ENCODE measurements at regions not wholly inside any gene's neighbourhood (a gene's known extent, or its start where the extent isn't known, plus 50 kb on each side); places are given as distances from the start of the nearest gene placed in this dataset.

DNA sequence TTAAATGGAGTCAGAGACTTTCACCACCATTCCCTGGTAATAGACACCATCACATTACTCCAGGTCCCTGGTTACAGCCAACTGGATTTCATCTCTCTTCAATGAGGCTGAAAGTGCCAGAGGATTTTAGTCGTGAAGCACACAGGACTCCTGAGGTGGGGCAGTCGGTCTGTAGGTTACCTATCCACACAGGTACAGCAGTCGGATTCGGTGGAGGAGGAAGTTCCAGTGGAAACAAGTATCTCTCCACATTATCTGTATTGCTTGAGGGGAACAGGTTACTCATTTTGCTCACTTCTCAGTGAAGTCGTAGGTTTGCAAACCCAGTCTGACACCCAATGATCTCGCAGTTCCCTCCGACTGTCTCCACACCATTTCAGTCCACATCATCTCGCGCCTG is 82.3 kb upstream of the TMEM45B start:
- intact Hi-C loops (cut with DNase I; ENCODE audit: low total_unique reads) = no loop called here
- Histone ChIP-seq H3K4me1 (no peaks in the 10 kb centered on the region), H3K27ac (no peak overlapping the region), H3K4me3 (no peak overlapping the region), H3K9me3 (no peaks in the 10 kb centered on the region), H3K36me3 (no peaks in the 10 kb centered on the region), H3K27me3 (replicated peaks in 1 of 7) (peaks cover 0 to 21% (median 0%) of the 10 kb centered on the region in 7 donors)
- DNase-seq = no peak
- TF ChIP-seq POLR2A (IDR thresholded peaks at IDR 0.05) = no peak
- TF ChIP-seq, protein P1, sequence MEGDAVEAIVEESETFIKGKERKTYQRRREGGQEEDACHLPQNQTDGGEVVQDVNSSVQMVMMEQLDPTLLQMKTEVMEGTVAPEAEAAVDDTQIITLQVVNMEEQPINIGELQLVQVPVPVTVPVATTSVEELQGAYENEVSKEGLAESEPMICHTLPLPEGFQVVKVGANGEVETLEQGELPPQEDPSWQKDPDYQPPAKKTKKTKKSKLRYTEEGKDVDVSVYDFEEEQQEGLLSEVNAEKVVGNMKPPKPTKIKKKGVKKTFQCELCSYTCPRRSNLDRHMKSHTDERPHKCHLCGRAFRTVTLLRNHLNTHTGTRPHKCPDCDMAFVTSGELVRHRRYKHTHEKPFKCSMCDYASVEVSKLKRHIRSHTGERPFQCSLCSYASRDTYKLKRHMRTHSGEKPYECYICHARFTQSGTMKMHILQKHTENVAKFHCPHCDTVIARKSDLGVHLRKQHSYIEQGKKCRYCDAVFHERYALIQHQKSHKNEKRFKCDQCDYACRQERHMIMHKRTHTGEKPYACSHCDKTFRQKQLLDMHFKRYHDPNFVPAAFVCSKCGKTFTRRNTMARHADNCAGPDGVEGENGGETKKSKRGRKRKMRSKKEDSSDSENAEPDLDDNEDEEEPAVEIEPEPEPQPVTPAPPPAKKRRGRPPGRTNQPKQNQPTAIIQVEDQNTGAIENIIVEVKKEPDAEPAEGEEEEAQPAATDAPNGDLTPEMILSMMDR (IDR thresholded peaks at IDR 0.05 in 8 of 11, conservative IDR thresholded peaks at IDR 0.05 in 3 of 11) = no peak
- no peak for TF ChIP-seq POLR2AphosphoS5 (IDR thresholded peaks at IDR 0.05)
- WGBS, 5 donors = 82 to 93% (median 92%) methylated on average over 9 of the region's 9 CpGs

DNA sequence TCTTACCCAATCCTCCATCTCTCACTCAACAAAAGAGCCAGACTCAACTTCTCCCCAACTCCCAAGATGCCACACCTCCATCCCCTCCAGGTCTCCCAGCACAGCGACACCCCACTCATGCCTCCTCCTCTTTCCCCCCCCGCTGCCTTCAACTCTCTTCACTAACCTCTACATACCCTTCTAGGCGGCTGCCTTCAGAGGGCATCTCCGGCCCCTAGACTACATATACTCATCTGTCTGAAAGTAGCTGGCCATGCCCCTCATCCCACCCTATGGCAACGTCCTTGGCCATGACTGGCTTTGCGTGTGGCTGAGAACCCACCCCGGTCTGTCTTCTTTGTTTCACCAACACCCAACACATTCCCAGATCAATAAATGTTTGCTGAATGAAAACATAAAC is 81.7 kb upstream of the TMEM45B start:
- peaks cover 0 to 27% (median 0%) of the 10 kb centered on the region in 7 donors for H3K27me3 ChIP-seq (replicated peaks in 1 of 7)
- H3K4me1 ChIP-seq = no peaks in the 10 kb centered on the region
- DNase-seq = no peak
- H3K27ac ChIP-seq = no peak overlapping the region
- H3K4me3 ChIP-seq = no peak overlapping the region
- intact Hi-C loops (cut with DNase I; ENCODE audit: low total_unique reads) = no loop called here
- H3K9me3 ChIP-seq = no peaks in the 10 kb centered on the region
- H3K36me3 ChIP-seq = no peaks in the 10 kb centered on the region
- 75 to 87% (median 79%) methylated on average over 7 of the region's 7 CpGs for WGBS, 5 donors
- TF ChIP-seq POLR2AphosphoS5 (IDR thresholded peaks at IDR 0.05) = no peak
- TF ChIP-seq, protein P1 (IDR thresholded peaks at IDR 0.05 in 8 of 11, conservative IDR thresholded peaks at IDR 0.05 in 3 of 11) = no peak
- TF ChIP-seq POLR2A (IDR thresholded peaks at IDR 0.05) = no peak

DNA sequence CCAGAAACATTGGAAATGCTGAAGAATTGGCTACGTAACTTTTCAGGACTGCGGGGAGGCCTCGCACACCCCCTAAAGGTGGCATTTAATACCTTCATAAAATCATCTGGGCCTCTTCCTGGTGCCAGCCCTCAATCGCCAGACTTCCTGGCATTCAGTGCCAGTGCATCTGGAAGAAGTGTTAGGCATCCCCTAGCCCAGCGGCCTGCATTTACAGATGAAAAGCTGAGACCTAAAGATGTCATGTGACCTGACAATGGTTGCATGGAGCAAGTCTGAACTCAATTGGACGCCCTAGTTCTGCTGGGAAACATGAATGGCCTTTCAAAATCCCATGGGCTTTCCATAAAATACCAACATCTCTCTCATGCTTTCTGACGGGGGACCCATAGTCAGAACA is 81.0 kb upstream of the TMEM45B start:
- Histone ChIP-seq H3K4me3 (no peak overlapping the region), H3K9me3 (no peaks in the 10 kb centered on the region), H3K4me1 (no peaks in the 10 kb centered on the region), H3K27ac (no peak overlapping the region), H3K27me3 (replicated peaks in 1 of 7) (peaks cover 0 to 27% (median 0%) of the 10 kb centered on the region in 7 donors), H3K36me3 (no peaks in the 10 kb centered on the region)
- intact Hi-C loops (cut with DNase I; ENCODE audit: low total_unique reads) = no loop called here
- DNase-seq = no peak
- 86 to 94% (median 90%) methylated on average over 7 of the region's 7 CpGs for WGBS, 5 donors
- TF ChIP-seq POLR2AphosphoS5 (IDR thresholded peaks at IDR 0.05) (no peak), POLR2A (IDR thresholded peaks at IDR 0.05) (no peak)

DNA sequence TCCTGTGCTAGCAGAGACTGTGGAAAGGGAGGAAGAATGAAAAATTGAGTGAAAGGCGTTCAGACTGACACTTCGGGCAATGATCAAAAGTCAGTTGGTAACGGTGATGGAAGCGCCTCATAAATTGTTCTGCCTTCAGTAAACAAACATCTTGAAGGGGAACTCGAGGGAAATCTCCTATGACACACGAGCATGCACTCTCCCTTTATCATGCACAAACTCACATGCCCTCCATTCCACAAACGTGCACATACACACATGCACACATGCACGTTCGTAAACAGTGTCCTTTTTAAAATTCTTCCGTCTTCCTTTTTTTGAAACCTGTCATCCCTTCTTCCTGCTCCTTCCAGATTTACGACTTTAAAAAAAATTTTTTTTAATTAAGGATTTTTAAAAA is 77.8 kb upstream of the TMEM45B start:
- 19 to 29% (median 20%) methylated on average over 11 of the region's 11 CpGs for WGBS, 5 donors
- intact Hi-C loops (cut with DNase I; ENCODE audit: low total_unique reads) = no loop called here
- DNase-seq = no peak
- H3K27me3 ChIP-seq (replicated peaks in 1 of 7) = peaks cover 0 to 26% (median 0%) of the 10 kb centered on the region in 7 donors
- peaks cover 0 to 4% (median 0%) of the 10 kb centered on the region in 8 donors for H3K9me3 ChIP-seq
- H3K36me3 ChIP-seq = no peaks in the 10 kb centered on the region
- TF ChIP-seq, protein P1 (IDR thresholded peaks at IDR 0.05 in 8 of 11, conservative IDR thresholded peaks at IDR 0.05 in 3 of 11) = no peak
- no peak for TF ChIP-seq POLR2A (IDR thresholded peaks at IDR 0.05)
- TF ChIP-seq POLR2AphosphoS5 (IDR thresholded peaks at IDR 0.05) = no peak
- H3K4me1 ChIP-seq = no peaks in the 10 kb centered on the region
- no peak overlapping the region for H3K4me3 ChIP-seq
- no peak overlapping the region for H3K27ac ChIP-seq

DNA sequence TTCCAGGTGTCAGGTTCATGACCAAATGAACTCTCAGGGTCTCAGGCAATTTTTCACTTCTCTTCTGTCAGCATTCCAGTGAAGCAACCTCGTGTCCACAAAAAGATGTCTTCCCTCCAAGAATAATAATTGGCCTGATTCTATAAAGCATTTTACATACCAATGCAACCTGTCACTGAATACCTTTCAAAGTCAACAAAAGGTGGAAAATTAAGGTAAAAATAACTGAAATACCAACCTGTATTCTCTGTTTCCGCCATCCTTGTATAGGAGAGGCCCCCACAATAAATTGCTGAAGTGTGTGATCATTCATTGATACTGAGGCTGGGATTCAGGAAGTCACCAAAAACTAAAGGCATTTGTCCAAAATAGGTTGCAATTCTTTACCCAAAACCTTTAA is 77.4 kb upstream of the TMEM45B start:
- Histone ChIP-seq H3K4me3 (no peak overlapping the region), H3K27ac (no peak overlapping the region), H3K36me3 (no peaks in the 10 kb centered on the region), H3K27me3 (replicated peaks in 1 of 7) (peaks cover 0 to 24% (median 0%) of the 10 kb centered on the region in 7 donors), H3K9me3 (peaks cover 0 to 4% (median 0%) of the 10 kb centered on the region in 8 donors), H3K4me1 (no peaks in the 10 kb centered on the region)
- TF ChIP-seq, protein P1 (IDR thresholded peaks at IDR 0.05 in 8 of 11, conservative IDR thresholded peaks at IDR 0.05 in 3 of 11) = no peak
- TF ChIP-seq POLR2AphosphoS5 (IDR thresholded peaks at IDR 0.05) = no peak
- TF ChIP-seq POLR2A (IDR thresholded peaks at IDR 0.05) = no peak
- 60 to 84% (median 74%) methylated on average over 2 of the region's 2 CpGs for WGBS, 5 donors
- intact Hi-C loops (cut with DNase I; ENCODE audit: low total_unique reads) = no loop called here
- DNase-seq = no peak

Data from spleen (tissue), 11 donors.